ENCODE measurements at regions not wholly inside any gene's neighbourhood (a gene's known extent, or its start where the extent isn't known, plus 50 kb on each side); places are given as distances from the start of the nearest gene placed in this dataset.

- TF ChIP-seq CTCF (IDR thresholded peaks at IDR 0.05; ENCODE audit: low read length) = no peak
- no peak for TF ChIP-seq EZH2 (optimal IDR thresholded peaks at IDR 0.05; ENCODE audit: low read depth, low read length)
These were observed 133.5 kb downstream of the FAM47B start for GRCh38 chrX:35076061-35076460.
